Right lobe of liver (tissue), 4 donors: ENCODE measurements at regions not wholly inside any gene's neighbourhood (a gene's known extent, or its start where the extent isn't known, plus 50 kb on each side); places are given as distances from the start of the nearest gene placed in this dataset.

Experiments
- POLR2A ChIP-seq: fragments of 450-650 bp; IDR thresholded peaks from one replicate; pipeline ENCODE4 v1.6.1; 2017; ENCODE audit warnings: antibody characterized with exemption, mild to moderate bottlenecking
- TF ChIP-seq, protein P1 (sequence below), 4 donors: fragments of 200-600 bp in 3 of 4; fragments of 450-650 bp in 1 of 4; IDR thresholded peaks; one replicate each; pipeline versions ENCODE4 v1.5.1 to v1.8.0; 2016 to 2022; ENCODE audit warnings: antibody characterized with exemption in 4 of 4, mild to moderate bottlenecking in 2 of 4
- donor health status: DM: no; HTN: no; CAD: no.
- donor health status: DM: no; HTN: no; CAD: no.
- donor health status: DM: no; HTN: yes; CAD: no.

DNA sequence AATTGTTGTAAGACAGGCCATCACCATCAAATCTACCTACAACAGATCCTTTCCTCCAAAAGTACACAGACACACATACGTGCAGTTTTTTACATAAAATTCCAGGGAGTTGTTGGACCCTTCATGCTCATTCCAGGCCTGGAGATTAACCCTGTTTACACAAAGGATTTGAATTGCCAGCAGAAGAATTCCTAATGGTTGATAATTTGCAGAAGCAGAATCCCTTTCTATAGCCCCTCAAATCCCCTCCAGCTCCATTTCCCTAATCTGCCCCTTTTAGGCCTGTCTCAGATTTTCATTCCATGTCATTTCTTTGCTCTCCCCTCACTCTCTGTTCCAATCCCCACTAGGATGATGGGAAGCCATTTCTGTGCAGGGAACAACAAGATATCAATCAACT lies 102.9 kb upstream of the TOX3 start:
- no peak for TF ChIP-seq POLR2A
- TF ChIP-seq, protein P1, sequence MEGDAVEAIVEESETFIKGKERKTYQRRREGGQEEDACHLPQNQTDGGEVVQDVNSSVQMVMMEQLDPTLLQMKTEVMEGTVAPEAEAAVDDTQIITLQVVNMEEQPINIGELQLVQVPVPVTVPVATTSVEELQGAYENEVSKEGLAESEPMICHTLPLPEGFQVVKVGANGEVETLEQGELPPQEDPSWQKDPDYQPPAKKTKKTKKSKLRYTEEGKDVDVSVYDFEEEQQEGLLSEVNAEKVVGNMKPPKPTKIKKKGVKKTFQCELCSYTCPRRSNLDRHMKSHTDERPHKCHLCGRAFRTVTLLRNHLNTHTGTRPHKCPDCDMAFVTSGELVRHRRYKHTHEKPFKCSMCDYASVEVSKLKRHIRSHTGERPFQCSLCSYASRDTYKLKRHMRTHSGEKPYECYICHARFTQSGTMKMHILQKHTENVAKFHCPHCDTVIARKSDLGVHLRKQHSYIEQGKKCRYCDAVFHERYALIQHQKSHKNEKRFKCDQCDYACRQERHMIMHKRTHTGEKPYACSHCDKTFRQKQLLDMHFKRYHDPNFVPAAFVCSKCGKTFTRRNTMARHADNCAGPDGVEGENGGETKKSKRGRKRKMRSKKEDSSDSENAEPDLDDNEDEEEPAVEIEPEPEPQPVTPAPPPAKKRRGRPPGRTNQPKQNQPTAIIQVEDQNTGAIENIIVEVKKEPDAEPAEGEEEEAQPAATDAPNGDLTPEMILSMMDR (IDR thresholded peaks at IDR 0.05) = no peak
